ENCODE measurements at regions not wholly inside any gene's neighbourhood (a gene's known extent, or its start where the extent isn't known, plus 50 kb on each side); places are given as distances from the start of the nearest gene placed in this dataset.

- ATAC-seq (no peak), DNase-seq (no peak)
- Histone ChIP-seq H3K36me3 (no peaks in the 10 kb centered on the region), H3K4me1 (peaks cover 4 to 62% (median 23%) of the 10 kb centered on the region in 9 donors), H3K4me3 (no peak overlapping the region), H3K27me3 (no peaks in the 10 kb centered on the region), H3K27ac (peak overlapping the region in 1 of 10 donors; percentile 4), H3K9me3 (no peaks in the 10 kb centered on the region)
- intact Hi-C loops (cut with DNase I): loop anchor here in 1 of 10 donors (10.0 kb wide), 2 partner anchors 107 to 457 kb away; partner anchors contain the start of gene MAP3K1
- TF ChIP-seq CTCF (IDR thresholded peaks at IDR 0.05): no peak
These were observed 124.3 kb upstream of the ANKRD55 start for GRCh38 chr5:56357426-56357825.

GRCh38 chr5:56356836-56357160 is 123.7 kb upstream of the ANKRD55 start:
- Histone ChIP-seq H3K4me3 (no peak overlapping the region), H3K27me3 (no peaks in the 10 kb centered on the region), H3K36me3 (no peaks in the 10 kb centered on the region), H3K9me3 (no peaks in the 10 kb centered on the region), H3K4me1 (peaks cover 4 to 66% (median 23%) of the 10 kb centered on the region in 9 donors), H3K27ac (no peak overlapping the region)
- TF ChIP-seq CTCF (IDR thresholded peaks at IDR 0.05): no peak
- ATAC-seq (no peak), DNase-seq (no peak)
- intact Hi-C loops (cut with DNase I): loop anchor here in 1 of 10 donors (10.0 kb wide), 2 partner anchors 108 to 458 kb away; partner anchors contain the start of gene MAP3K1

GRCh38 chr5:56356121-56356835 is 123.1 kb upstream of the ANKRD55 start:
- intact Hi-C loops (cut with DNase I): loop anchor here in 1 of 10 donors (10.0 kb wide), 2 partner anchors 109 to 459 kb away; partner anchors contain the start of gene MAP3K1
- no peak overlapping the region for H3K27ac ChIP-seq
- no peaks in the 10 kb centered on the region for H3K27me3 ChIP-seq
- no peaks in the 10 kb centered on the region for H3K9me3 ChIP-seq
- no peaks in the 10 kb centered on the region for H3K36me3 ChIP-seq
- ATAC-seq (no peak), DNase-seq (no peak)
- no peak overlapping the region for H3K4me3 ChIP-seq
- H3K4me1 ChIP-seq: peaks cover 4 to 66% (median 25%) of the 10 kb centered on the region in 9 donors
- TF ChIP-seq CTCF (IDR thresholded peaks at IDR 0.05): no peak
- WGBS, 2 donors: 87 to 88% methylated on average over 6 of the region's 6 CpGs

GRCh38 chr5:56354836-56355235 is 121.7 kb upstream of the ANKRD55 start:
- DNase-seq: no peak
- no peak for ATAC-seq
- intact Hi-C loops (cut with DNase I): loop anchor here in 1 of 10 donors (10.0 kb wide), 2 partner anchors 110 to 460 kb away; partner anchors contain the start of gene MAP3K1
- no peak overlapping the region for H3K4me3 ChIP-seq
- no peaks in the 10 kb centered on the region for H3K36me3 ChIP-seq
- no peaks in the 10 kb centered on the region for H3K27me3 ChIP-seq
- no peaks in the 10 kb centered on the region for H3K9me3 ChIP-seq
- no peak for TF ChIP-seq CTCF (IDR thresholded peaks at IDR 0.05)
- 69 to 91% methylated on average over 4 of the region's 4 CpGs for WGBS, 2 donors
- H3K27ac ChIP-seq: no peak overlapping the region
- peaks cover 4 to 77% (median 40%) of the 10 kb centered on the region in 9 donors for H3K4me1 ChIP-seq

Measured in heart right ventricle (tissue), 16 donors.